ENCODE measurements at regions not wholly inside any gene's neighbourhood (a gene's known extent, or its start where the extent isn't known, plus 50 kb on each side); places are given as distances from the start of the nearest gene placed in this dataset.

- Histone ChIP-seq H3K27me3 (no peaks in the 10 kb centered on the region), H3K4me1 (no peaks in the 10 kb centered on the region), H3K4me3 (no peak overlapping the region), H3K36me3 (no peaks in the 10 kb centered on the region), H3K9me3 (peaks cover 9 to 33% of the 10 kb centered on the region in 2 donors), H3K27ac (no peak overlapping the region)
- intact Hi-C loops (cut with DNase I; ENCODE audit: low total_unique reads), result no loop called here
- DNase-seq (ENCODE audit: low spot score in 2 of 2), result no peak
- TF ChIP-seq POLR2AphosphoS5 (IDR thresholded peaks at IDR 0.05), result no peak
- no peak for TF ChIP-seq POLR2A (IDR thresholded peaks at IDR 0.05)
- TF ChIP-seq CTCF (IDR thresholded peaks at IDR 0.05), result no peak
These were observed 239.7 kb downstream of the RAB28 start for GRCh38 chr4:13244444-13244843.

GRCh38 chr4:13243152-13243551, 241.0 kb downstream of the RAB28 start:
- no peak overlapping the region for H3K4me3 ChIP-seq
- intact Hi-C loops (cut with DNase I; ENCODE audit: low total_unique reads), result no loop called here
- TF ChIP-seq POLR2A (IDR thresholded peaks at IDR 0.05), result no peak
- no peak for TF ChIP-seq POLR2AphosphoS5 (IDR thresholded peaks at IDR 0.05)
- no peak for TF ChIP-seq CTCF (IDR thresholded peaks at IDR 0.05)

GRCh38 chr4:13240066-13240465, 244.1 kb downstream of the RAB28 start:
- H3K4me3 ChIP-seq, result no peak overlapping the region
- intact Hi-C loops (cut with DNase I; ENCODE audit: low total_unique reads), result no loop called here
- H3K36me3 ChIP-seq, result no peaks in the 10 kb centered on the region
- H3K4me1 ChIP-seq, result no peaks in the 10 kb centered on the region
- DNase-seq (ENCODE audit: low spot score in 2 of 2), result no peak
- no peak for TF ChIP-seq POLR2AphosphoS5 (IDR thresholded peaks at IDR 0.05)
- TF ChIP-seq POLR2A (IDR thresholded peaks at IDR 0.05), result no peak
- TF ChIP-seq CTCF (IDR thresholded peaks at IDR 0.05), result no peak
- no peaks in the 10 kb centered on the region for H3K27me3 ChIP-seq
- no peak overlapping the region for H3K27ac ChIP-seq
- H3K9me3 ChIP-seq, result peaks cover 0 to under 1% of the 10 kb centered on the region in 2 donors

More at GRCh38 chr4:13243152-13243551, 241.0 kb downstream of the RAB28 start:
- Histone ChIP-seq H3K36me3 (no peaks in the 10 kb centered on the region), H3K27me3 (no peaks in the 10 kb centered on the region), H3K27ac (no peak overlapping the region), H3K4me1 (no peaks in the 10 kb centered on the region), H3K9me3 (peaks cover 9 to 27% of the 10 kb centered on the region in 2 donors)
- no peak for DNase-seq (ENCODE audit: low spot score in 2 of 2)

GRCh38 chr4:13238936-13239335, 245.2 kb downstream of the RAB28 start:
- TF ChIP-seq CTCF (IDR thresholded peaks at IDR 0.05), result no peak
- TF ChIP-seq POLR2AphosphoS5 (IDR thresholded peaks at IDR 0.05), result no peak
- no peak for TF ChIP-seq POLR2A (IDR thresholded peaks at IDR 0.05)
- Histone ChIP-seq H3K4me3 (no peak overlapping the region), H3K27me3 (no peaks in the 10 kb centered on the region), H3K36me3 (no peaks in the 10 kb centered on the region), H3K9me3 (no peaks in the 10 kb centered on the region), H3K27ac (no peak overlapping the region), H3K4me1 (no peaks in the 10 kb centered on the region)
- intact Hi-C loops (cut with DNase I; ENCODE audit: low total_unique reads), result loop anchor here (5.0 kb wide), 1 partner anchor 517 kb away; no protein-coding TSS in a partner anchor
- DNase-seq (ENCODE audit: low spot score in 2 of 2), result no peak

- Histone ChIP-seq H3K9me3 (no peaks in the 10 kb centered on the region), H3K4me1 (no peaks in the 10 kb centered on the region), H3K27me3 (no peaks in the 10 kb centered on the region), H3K27ac (no peak overlapping the region), H3K4me3 (no peak overlapping the region), H3K36me3 (no peaks in the 10 kb centered on the region)
- DNase-seq (ENCODE audit: low spot score in 2 of 2), result no peak
- TF ChIP-seq CTCF (IDR thresholded peaks at IDR 0.05) (no peak), POLR2AphosphoS5 (IDR thresholded peaks at IDR 0.05) (no peak), POLR2A (IDR thresholded peaks at IDR 0.05) (no peak)
- intact Hi-C loops (cut with DNase I; ENCODE audit: low total_unique reads), result loop anchor here (5.0 kb wide), 1 partner anchor 514 kb away; no protein-coding TSS in a partner anchor
These were observed 247.7 kb downstream of the RAB28 start for GRCh38 chr4:13236485-13236884.
